Osteocyte (in vitro differentiated cells): ENCODE measurements at regions not wholly inside any gene's neighbourhood (a gene's known extent, or its start where the extent isn't known, plus 50 kb on each side); places are given as distances from the start of the nearest gene placed in this dataset.
A peak's percentile ranks its signal among the peaks of the same experiment; 100 is the strongest.

ENCODE experiments used
- DNase-seq: peaks from one replicate; pipeline ENCODE4 v3.0.0; 2021; ENCODE audit warnings: mixed read lengths; ENCODE audit not compliant: unreplicated experiment; ENCODE audit errors: extremely low spot score
- H3K27ac Mint-ChIP-seq: one replicate; pipeline ENCODE4 v1.8.0; 2021; ENCODE audit warnings: mild to moderate bottlenecking, mixed read lengths; ENCODE audit not compliant: unreplicated experiment
- H3K27me3 Mint-ChIP-seq: one replicate; pipeline ENCODE4 v1.8.0; 2021; ENCODE audit warnings: mixed read lengths; ENCODE audit not compliant: unreplicated experiment
- H3K36me3 Mint-ChIP-seq: one replicate; pipeline ENCODE4 v1.8.0; 2021; ENCODE audit warnings: mixed read lengths; ENCODE audit not compliant: unreplicated experiment
- H3K4me1 Mint-ChIP-seq: one replicate; pipeline ENCODE4 v1.8.0; 2021; ENCODE audit warnings: mixed read lengths; ENCODE audit not compliant: unreplicated experiment
- H3K4me3 Mint-ChIP-seq: one replicate; pipeline ENCODE4 v1.8.0; 2021; ENCODE audit warnings: mild to moderate bottlenecking, moderate library complexity, mixed read lengths; ENCODE audit not compliant: unreplicated experiment
- H3K9me3 Mint-ChIP-seq: one replicate; pipeline ENCODE4 v1.8.0; 2021; ENCODE audit warnings: mixed read lengths; ENCODE audit not compliant: unreplicated experiment
- CTCF ChIP-seq: fragments of 200-600 bp; sonication (generic); IDR thresholded peaks from 2 replicates; pipeline ENCODE4 v1.5.0; 2021; ENCODE audit warnings: antibody characterized with exemption, mild to moderate bottlenecking, moderate library complexity

- Mint-ChIP-seq H3K4me3 (no peak overlapping the region), H3K4me1 (peaks cover 23% of the 10 kb centered on the region), H3K9me3 (no peaks in the 10 kb centered on the region), H3K36me3 (no peaks in the 10 kb centered on the region), H3K27me3 (no peaks in the 10 kb centered on the region), H3K27ac (no peak overlapping the region)
- no peak for DNase-seq
- TF ChIP-seq CTCF: peak; percentile 82
Measured at GRCh38 chr3:168511428-168512014, 415.8 kb upstream of the GOLIM4 start.

- no peak for TF ChIP-seq CTCF
- Mint-ChIP-seq H3K27me3 (no peaks in the 10 kb centered on the region), H3K4me1 (peaks cover 13% of the 10 kb centered on the region), H3K36me3 (no peaks in the 10 kb centered on the region), H3K4me3 (no peak overlapping the region), H3K27ac (no peak overlapping the region), H3K9me3 (no peaks in the 10 kb centered on the region)
- no peak for DNase-seq
Measured at GRCh38 chr3:168506589-168506988, 410.9 kb upstream of the GOLIM4 start.

- TF ChIP-seq CTCF: no peak
- Mint-ChIP-seq H3K27me3 (no peaks in the 10 kb centered on the region), H3K4me1 (peaks cover 14% of the 10 kb centered on the region), H3K27ac (no peak overlapping the region), H3K4me3 (no peak overlapping the region), H3K36me3 (no peaks in the 10 kb centered on the region), H3K9me3 (no peaks in the 10 kb centered on the region)
- DNase-seq: no peak
Measured at GRCh38 chr3:168501570-168501969, 405.8 kb upstream of the GOLIM4 start.

- H3K27ac Mint-ChIP-seq: no peak overlapping the region
Measured at GRCh38 chr3:168498194-168498593, 402.5 kb upstream of the GOLIM4 start.

GRCh38 chr3:168497741-168498140, 402.0 kb upstream of the GOLIM4 start:
- Mint-ChIP-seq H3K9me3 (no peaks in the 10 kb centered on the region), H3K27me3 (no peaks in the 10 kb centered on the region), H3K36me3 (no peaks in the 10 kb centered on the region), H3K4me1 (peaks cover 16% of the 10 kb centered on the region), H3K27ac (no peak overlapping the region), H3K4me3 (no peak overlapping the region)
- DNase-seq: no peak
- TF ChIP-seq CTCF: no peak

More at GRCh38 chr3:168498194-168498593, 402.5 kb upstream of the GOLIM4 start:
- Mint-ChIP-seq H3K4me3 (no peak overlapping the region), H3K27me3 (no peaks in the 10 kb centered on the region), H3K4me1 (peaks cover 16% of the 10 kb centered on the region), H3K9me3 (no peaks in the 10 kb centered on the region), H3K36me3 (no peaks in the 10 kb centered on the region)
- DNase-seq: no peak
- TF ChIP-seq CTCF: no peak
